GM12873 (cell line): ENCODE measurements at regions not wholly inside any gene's neighbourhood (a gene's known extent, or its start where the extent isn't known, plus 50 kb on each side); places are given as distances from the start of the nearest gene placed in this dataset.

Source experiments
- TF ChIP-seq, protein P1 (sequence below): IDR thresholded peaks from 2 replicates; pipeline ENCODE4 v1.5.1; 2012; ENCODE audit warnings: low read depth, mild to moderate bottlenecking, moderate library complexity, low read length, control low read depth; ENCODE audit not compliant: insufficient read depth; ENCODE audit errors: missing control alignments

GRCh38 chr10:36423821-36424248 is 701.6 kb upstream of the ANKRD30A start:
- TF ChIP-seq, protein P1, sequence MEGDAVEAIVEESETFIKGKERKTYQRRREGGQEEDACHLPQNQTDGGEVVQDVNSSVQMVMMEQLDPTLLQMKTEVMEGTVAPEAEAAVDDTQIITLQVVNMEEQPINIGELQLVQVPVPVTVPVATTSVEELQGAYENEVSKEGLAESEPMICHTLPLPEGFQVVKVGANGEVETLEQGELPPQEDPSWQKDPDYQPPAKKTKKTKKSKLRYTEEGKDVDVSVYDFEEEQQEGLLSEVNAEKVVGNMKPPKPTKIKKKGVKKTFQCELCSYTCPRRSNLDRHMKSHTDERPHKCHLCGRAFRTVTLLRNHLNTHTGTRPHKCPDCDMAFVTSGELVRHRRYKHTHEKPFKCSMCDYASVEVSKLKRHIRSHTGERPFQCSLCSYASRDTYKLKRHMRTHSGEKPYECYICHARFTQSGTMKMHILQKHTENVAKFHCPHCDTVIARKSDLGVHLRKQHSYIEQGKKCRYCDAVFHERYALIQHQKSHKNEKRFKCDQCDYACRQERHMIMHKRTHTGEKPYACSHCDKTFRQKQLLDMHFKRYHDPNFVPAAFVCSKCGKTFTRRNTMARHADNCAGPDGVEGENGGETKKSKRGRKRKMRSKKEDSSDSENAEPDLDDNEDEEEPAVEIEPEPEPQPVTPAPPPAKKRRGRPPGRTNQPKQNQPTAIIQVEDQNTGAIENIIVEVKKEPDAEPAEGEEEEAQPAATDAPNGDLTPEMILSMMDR, result no peak

DNA sequence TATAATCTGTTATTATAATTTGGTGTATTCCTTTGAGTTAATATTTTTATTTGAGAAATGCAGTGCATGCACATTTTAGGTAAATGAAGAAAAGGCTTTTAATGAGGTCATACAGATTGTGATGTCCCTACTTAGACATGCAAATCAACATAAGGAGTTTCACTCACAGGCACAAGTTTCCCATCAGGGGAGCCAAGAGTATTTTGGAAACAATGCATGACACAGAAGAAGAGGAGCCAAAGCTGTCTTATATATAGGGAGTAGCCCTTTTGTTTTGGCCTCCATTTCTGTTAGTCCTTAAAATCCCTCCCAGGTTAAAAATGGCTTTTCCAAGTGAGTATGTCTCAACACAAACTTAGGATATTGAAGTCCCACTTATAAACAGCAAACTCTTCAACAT is 703.4 kb upstream of the ANKRD30A start:
- TF ChIP-seq, protein P1, result no peak

DNA sequence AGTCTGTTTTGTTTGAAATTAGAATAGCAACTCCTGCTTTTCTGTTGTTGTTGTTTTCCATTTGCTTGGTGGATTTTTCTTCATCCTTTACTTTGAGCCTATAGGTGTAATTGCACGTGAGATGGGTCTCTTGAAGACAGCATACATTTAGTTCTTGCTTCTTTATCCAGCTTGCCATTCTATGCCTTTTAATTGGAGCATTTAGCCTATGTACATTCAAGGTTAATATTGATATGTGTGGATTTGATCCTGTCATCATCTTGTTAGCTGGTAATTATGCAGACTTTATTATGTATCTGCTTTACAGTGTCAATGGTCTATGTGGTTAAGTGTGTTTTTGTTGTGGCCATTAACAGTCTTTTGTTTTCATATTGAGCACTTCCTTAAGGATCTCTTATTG is 708.9 kb upstream of the ANKRD30A start:
- TF ChIP-seq, protein P1, result no peak

DNA sequence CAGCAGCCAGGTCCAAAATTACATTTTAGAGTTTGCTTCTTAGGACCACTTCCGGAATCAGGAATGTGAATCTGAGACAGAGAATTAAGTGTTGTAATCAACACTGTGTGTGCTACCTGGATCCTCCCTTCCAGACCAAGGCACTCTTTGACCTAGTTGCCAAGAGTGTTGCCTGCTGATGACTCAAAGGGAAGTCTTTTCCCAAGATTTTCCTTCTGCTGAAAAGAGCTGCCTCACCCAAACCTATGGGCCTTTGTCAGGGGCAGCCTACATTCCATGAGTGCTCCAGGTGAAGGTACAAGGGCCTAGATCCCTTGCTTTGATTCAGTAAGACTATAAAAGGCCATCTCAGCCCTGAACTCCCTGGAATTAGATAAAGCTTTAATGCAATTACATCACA is 712.5 kb upstream of the ANKRD30A start:
- TF ChIP-seq, protein P1, result no peak

DNA sequence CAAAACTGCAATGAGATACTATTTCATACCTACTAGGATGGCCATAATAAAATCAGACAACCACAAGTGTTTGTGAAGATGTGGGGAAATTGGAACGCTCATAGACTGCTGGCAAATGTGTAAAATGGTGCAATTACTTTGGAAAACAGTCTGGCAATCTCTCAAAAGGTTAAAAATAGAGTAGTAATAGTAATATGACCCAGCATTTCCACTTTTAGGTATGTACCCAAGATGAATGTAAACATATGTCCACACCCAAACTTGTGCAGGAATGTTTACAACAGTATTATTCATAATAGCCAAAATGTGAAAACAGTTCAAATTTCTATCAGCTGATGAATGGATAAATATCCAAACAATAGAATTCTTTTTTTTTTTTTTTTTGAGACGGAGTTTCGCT is 731.6 kb upstream of the ANKRD30A start:
- TF ChIP-seq, protein P1, result no peak

DNA sequence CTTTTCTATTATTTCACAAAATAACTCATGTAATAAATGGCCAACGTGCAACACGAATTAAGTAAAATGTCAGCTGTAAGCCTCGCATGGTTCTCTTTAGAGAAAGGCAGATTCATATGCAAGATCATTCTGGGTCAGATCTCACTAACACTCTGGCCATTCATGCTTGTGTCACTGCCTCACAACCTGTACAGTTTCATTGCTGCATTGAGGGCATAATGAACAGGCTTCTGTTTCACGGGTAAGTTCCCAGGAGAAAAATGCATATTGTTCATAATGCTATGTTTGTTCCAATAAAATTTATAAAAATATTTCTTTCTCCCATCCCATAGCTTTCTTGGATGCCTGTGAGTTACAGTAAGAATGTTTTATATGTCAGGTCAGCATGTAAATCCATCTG is 734.0 kb upstream of the ANKRD30A start:
- TF ChIP-seq, protein P1, result no peak

DNA sequence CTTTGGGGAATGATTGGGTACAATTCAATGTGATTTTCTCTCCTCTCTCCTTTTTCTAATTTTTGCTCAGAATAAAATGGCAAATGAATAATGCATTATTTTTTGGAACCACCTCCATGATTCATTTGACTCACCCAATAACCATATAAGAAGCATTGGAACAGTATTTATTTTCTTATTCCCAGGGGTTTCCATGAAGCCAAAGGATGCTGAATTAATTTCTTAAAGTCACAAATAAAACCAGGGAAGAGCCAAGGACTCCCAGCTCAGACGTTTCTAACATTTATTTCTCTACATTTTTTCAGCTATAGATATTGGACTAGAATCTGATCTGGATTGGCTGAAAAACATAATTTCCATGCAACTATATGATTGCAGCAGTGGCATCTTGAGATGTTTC is 735.2 kb upstream of the ANKRD30A start:
- TF ChIP-seq, protein P1, result no peak
